Hematopoietic multipotent progenitor cell treated with erythropoietin and hydrocortisone succinate and interleukin-3 and kit ligand, for 15 days (in vitro differentiated cells): ENCODE measurements at regions not wholly inside any gene's neighbourhood (a gene's known extent, or its start where the extent isn't known, plus 50 kb on each side); places are given as distances from the start of the nearest gene placed in this dataset.
"Not testable (repeated sequence)": the region's sequence is repeated elsewhere in the genome, so short reads cannot be mapped to it uniquely, and the experiment has no call there.

Source experiments
- DNase-seq: peaks from one replicate; pipeline ENCODE4 v3.0.0-alpha.2; 2015; ENCODE audit warnings: low spot score

DNA sequence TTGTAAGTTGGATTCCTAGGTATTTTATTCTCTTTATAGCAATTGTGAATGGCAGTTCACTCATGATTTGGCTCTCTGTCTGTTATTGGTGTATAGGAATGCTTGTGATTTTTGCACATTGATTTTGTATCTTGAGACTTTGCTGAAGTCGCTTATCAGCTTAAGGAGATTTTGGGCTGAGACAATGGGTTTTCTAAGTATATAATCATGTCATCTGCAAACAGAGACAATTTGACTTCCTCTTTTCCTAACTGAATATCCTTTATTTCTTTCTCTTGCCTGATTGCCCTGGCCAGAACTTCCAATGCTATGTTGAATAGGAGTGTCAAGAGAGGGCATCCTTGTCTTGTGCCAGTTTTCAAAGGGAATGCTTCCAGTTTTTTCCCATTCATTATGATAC, 464.8 kb downstream of the XYLT1 start:
- not testable (repeated sequence) for DNase-seq

DNA sequence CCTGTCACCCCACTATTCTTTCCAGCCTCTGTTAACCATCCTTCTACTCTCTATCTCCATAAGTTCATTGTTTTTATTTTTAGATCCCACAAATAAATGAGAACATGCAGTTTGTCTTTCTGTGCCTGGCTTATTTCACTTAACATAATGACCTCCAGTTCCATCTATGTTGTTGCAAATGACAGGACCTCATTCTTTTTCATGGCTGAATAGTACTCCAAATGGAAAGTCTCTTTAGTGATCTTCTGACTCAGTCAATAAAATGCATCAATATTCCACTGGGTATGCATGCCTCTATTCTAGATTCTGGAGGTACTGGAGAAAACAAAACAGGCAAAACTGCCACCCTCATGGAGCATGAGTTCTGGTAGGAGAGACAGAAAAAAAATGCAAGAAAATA, 459.0 kb downstream of the XYLT1 start:
- DNase-seq = no peak

DNA sequence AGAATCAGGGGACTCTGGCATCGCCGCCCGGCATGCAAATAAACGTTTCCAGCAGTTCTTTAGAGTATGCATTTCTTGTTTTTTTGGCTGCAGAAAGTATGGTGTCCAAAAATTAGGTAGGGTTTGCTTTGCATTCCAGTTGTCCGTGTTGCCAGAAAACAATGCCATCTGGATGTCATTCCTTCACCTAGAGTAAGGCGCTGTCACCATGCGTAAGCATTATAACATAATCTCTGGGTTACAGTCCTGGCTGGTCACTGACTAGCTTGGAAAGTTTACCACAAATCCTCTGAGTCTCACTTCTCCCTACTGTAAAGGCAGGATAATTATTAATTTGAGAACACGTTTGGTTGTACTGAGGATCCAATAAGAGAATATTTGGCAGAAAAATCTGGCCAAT, 457.7 kb downstream of the XYLT1 start:
- DNase-seq = no peak

DNA sequence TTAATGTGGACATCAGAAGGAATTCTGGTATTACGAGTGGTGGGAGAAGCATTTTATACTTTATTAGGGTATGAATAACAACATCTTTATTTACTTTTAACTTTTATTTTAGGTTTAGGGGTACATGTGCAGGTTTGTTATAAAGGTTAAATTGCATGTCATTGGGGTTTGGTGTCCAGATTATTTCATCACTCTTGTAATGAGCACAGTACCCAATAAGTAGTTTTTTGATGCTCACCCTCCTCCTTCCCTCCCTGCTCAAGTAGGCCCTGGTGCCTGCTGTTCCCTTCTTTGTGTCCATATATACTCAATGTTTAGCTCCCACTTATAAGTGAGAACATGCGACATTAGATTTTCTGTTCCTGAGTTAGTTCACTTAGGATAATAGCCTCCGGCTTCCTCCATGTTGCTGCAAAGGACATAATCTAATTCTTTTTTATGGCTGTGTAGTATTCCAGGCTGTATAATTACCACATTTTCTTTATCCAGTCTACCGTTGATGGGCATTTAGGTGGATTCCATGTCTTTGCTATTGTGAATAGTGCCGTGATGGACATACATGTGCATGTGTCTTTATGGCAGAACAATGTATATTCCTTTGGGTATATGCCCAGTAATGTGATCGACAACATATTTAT, 456.2 kb downstream of the XYLT1 start:
- DNase-seq = no peak

DNA sequence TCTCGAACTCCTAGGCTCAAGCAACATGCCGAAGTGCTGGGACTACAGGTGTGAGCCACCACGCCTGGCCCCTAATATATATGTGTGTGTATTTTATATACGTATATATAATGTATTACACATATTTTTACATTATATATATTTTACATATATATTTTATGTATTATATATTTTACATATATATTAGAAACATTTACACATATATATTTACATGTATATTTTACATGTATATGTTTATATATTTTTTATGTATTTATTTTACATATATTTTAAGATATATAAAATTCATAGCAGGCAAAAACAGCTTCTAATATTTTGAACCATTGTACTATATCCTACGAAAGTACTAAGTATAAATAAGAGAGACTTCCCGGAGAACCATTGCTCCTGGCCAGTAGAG, 455.1 kb downstream of the XYLT1 start:
- DNase-seq = no peak

DNA sequence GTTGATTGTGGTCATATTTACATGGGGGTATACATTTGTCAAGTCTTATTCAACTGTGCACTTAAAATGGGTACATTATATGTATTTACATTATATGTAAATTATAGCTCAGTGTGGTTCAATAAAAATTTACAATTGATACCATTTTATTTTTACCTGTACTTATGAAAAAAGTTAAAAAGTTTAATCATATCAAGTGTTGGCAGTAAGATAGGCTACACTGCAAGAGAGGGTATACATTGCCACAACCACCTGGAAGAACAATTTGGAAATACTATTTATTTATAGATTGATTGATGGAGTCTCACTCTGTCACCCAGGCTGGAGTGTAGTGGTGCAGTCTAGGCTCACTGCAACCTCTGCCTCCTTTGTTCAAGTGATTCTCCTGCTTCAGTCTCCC, 453.3 kb downstream of the XYLT1 start:
- DNase-seq = no peak

DNA sequence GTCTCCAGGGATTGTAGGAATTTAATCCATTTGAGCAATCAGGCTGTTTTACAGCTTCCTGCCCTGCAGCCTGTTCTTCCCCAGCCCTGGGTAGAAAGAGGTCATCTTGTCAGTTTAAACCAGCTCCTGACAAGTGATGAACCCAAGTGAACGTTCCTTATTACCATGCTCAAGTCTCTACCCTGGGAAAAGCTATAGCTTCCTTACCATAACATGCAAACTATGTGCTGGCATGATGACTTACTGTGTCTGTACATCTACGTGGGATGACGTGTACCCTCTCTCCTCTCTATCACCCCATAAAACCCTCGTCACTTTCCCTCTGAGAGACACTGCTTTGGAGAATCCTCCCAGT, 452.2 kb downstream of the XYLT1 start:
- DNase-seq = no peak

DNA sequence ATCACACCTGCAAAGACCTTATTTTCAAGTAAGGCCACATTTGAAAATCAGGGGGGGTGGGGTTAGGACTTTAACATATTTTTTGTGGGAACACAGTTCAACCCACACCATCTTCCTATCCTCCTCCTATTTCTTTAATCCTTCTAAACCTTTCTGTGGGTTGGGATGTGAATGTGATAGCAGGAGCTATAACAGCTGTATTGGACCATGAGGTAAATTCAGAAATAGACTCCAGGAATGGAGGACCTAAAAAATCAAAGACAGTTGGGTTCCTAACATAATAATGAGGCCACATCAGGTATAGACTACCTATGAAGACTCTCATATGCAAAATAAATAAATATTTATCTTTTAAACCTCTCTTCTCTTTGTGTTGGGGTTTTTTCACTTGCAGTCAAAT, 451.4 kb downstream of the XYLT1 start:
- DNase-seq = no peak

DNA sequence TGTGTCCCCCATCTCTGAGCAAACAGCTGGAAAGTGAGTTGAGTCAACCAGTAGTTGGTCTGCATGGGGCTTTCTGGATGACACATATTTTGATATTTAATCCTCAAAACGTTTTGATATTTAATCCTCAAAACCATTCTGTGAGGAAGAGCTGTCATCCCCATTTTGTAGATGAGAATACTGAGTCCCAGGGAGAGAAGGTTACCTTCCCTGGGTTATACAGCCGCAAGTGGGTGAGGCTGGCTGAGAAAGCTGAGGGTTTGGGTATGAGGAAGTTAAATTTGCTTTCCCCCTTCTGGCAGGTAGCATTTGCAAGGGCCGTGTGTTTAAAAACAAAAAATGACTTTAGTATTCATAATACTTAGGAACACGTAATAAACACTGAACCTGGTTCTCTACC, 447.2 kb downstream of the XYLT1 start:
- DNase-seq = no peak

DNA sequence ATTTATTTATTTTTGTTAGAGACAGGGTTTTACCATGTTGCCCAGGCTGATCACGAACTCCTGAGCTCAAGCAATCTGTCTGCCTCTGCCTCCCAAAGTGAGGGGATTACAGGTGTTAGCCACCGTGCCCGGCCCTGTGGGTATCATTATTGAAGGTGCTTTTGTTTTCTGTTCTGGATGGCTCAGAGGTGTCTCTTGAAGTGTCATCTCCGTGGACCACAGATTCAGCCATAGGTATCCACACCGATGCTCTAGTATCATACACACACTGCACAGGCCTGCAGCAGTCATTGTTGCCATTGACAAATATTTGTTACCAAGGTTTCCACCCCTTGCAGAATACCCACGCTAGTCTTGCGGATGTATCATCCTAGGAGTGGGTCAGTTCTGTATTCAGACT, 446.2 kb downstream of the XYLT1 start:
- no peak for DNase-seq

DNA sequence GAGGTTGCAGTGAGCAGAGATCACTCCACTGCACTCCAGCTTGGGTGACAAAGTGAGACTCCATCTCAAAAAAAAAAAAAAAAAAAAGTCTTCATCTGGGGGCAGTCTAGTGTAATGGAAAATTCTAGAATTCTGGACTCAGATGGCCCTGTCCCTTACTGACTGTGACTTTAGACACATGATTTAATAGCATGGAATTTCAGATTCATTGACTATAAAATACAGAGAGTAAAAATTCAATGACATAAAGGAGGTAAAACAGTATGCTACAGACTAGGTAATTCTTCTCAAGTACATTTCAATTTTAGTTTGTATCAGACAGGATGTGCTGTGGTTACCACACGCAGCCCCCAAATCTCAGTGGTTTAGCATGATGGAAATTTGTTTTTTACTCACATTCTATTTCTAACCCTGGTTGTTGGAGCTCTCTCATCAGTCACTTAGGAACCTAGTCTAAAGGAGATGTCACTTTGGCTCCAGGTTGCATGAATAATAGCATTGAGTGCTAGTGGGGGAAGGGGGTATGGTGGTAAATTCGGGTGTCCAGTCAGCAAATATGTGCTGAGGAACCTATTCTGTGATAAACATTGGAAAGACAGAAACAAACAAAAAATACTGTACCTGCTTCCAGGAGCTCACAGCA, 444.0 kb downstream of the XYLT1 start:
- DNase-seq = no peak

DNA sequence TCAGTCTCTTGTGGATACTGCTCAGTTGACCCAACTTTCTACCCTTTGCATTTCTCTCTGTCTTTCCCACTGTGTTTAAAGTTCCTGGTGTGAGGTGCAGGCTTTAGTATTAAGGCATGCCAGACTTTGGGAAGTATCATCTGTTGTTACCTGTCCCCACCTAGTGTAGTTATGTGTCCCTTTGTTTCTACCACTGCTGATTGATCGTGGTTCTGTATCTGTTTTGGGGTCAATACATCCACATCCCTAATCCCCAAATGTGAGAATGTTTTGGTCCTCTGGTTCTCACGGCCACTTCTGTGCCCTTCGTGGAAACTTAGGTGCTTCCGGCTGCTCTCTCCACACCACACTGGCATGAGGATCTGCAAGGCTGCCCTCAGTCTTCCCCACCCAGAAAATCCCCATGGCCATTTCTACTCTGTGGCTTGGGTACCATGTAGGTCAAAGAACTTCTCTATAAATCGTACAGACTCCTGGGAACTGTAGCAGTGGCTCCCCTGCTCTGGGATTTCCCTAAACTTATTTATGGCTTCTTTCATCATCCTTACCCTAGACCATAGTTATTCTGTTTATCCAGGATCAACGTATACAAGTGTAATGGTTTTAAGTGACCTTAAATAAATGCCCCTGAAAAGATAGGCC, 443.2 kb downstream of the XYLT1 start:
- no peak for DNase-seq

DNA sequence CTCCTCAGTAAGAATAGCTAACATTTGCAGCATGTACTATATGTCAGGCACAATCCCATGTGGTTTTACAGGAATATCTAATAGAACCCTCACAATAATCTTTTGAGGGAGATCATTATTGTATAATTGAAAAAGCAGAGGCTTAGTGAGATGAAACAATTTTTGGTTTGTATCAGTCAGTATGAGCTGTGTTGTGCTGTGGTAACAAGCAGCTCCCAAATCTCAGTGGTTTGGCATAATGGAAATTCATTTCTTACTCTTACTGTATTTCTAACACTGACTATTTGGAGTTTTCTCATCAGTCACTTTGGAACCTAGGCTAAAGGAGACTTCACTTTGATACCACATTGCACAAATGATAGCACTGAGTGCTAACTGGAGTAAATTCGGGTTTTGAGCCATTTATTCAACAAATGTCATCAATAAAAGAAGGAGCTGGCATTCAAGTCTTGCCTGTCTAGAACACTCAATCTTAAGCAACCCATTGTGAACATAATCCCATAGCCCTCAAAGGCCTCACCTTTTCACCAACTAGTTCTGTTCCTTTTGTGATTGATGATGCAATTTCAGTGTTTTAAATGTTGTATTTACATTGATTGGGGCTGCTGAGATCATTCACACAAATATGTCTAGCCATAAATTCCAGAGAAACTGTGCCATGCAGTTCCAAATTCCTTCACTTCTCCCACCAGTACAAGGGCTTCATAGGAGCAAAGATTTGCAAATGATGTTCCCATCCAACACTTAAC, 441.0 kb downstream of the XYLT1 start:
- DNase-seq = no peak

DNA sequence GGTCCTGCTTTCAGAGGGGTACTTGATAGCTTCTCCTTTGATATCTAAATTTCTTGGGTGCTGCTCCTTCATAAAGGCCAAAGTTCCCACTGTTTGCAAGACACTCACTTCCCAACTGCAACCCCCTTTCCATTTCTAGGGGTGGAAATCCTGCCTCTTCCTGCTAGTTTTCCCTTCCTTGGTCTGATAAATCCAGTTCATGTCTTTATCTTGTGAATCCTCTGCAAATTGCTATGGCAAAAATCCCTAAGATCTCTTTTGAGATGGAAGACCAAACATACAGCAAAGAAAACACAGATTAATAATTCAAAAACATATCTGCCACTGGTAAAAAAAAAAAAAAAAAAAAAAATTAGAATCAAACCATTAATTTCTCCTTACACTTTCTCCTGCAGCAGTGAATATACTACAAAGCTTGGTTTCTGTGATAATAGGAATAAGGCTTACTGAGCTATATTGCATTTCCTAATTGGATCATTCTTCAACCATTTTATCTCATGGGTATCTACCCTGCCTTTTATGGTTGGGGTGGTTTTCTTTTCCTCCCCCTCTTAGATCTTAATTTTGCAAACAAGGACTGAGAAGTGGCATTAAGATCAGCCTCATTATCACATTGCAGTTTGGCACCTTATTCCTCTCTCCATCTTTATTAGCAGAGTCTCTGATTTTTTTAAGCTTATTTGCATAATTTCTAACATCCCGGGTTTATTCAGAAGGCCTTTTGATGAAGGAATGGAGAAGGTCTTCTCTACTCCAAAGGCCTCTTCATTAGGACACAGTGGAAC, 439.1 kb downstream of the XYLT1 start:
- no peak for DNase-seq

DNA sequence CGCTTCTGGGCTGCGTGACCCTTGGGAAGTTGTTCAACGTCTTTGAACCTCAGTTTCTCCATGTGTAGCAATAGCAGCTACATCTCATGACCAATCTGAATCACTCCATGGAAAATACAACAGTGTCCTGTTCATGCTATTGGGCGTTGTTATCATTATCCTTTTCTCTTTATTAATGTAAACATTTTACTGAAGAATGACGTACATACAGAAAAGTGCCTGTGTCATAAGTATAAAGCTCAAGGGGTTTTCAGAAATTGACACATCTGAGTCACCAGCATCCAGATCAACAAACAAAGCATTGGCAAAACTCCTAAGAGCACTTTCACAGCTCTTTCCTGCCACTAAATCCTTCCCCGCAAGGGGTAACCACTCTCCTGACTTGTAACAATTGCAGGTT, 438.4 kb downstream of the XYLT1 start:
- no peak for DNase-seq

DNA sequence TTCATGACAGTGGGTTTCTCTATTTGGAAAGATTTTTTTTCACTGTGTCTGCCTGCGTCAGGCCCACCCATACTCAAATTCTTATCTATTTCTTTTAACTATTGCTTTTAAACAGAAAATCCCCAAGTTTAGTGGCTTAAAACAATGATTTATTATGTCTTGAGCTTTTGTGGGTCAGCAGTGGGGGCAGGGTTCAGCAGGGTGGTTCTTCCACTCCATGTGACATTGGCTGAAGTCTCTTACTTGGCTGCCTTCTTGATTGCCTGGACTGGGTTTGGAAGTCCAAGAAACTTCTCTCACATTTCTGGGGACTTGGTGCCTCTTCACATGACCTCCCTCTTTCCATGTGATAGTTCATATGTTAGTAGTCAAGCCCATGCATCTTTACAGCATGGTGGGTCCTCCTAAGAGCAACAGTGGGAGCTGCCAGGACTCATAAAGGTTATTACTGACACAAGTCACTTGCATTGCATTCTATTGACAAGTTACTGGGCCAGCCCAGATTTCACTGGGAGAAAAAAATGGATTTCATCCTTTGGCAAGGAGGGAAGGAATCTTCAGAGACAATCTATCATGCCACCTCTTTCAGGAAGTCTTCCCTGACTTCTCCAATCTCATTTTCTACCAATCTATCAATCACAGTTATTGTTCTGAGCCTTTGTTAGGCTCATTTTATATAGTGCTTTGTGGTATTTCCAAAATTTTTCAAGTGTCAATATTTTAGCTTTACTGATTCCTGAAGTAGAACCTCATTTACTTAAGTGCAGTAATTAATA, 436.1 kb downstream of the XYLT1 start:
- DNase-seq = no peak

DNA sequence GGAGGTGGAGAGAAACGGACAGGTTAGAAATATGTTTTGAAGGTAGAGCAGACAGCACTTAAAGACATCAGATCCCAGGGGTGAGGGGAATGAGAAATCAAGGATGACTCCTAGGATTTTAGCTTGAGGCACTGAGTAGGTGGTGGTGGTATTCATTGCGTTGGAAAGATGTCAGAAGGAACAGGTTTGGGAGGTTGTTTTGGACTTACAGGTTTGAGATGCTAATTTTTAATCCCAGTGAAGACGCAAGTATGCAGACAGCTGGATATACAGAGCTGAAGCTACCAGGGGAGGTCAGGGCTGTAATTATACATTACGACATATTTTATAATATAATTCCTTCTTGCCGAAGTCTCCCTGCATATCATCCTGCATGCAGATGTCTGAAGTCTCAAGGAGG, 433.3 kb downstream of the XYLT1 start:
- no peak for DNase-seq

DNA sequence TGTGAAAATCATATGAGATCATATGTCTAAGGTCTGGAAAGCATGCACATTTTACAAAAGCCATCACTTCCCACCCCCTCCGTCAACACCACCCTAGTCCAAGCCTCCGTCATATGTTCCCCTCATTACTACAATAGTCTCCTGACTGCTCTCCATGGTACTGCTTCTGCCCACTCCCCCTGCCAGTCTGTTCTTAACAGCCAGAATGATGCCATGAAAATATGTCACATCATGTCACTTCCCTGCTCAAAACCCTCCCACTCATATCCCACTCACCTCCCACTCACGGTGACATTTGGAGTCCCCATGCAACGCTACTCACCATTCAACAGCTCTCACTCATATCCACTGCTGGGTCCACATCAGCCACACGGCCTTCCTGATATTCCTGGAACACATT, 432.3 kb downstream of the XYLT1 start:
- no peak for DNase-seq

DNA sequence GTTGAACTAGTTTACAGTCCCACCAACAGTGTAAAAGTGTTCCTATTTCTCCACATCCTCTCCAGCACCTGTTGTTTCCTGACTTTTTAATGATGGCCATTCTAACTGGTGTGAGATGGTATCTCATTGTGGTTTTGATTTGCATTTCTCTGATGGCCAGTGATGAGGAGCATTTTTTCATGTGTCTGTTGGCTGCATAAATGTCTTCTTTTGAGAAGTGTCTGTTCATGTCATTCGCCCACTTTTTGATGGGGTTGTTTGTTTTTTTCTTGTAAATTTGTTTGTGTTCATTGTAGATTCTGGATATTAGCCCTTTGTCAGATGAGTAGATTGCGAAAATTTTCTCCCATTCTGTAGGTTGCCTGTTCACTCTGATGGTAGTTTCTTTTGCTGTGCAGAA, 421.7 kb downstream of the XYLT1 start:
- not testable (repeated sequence) for DNase-seq

DNA sequence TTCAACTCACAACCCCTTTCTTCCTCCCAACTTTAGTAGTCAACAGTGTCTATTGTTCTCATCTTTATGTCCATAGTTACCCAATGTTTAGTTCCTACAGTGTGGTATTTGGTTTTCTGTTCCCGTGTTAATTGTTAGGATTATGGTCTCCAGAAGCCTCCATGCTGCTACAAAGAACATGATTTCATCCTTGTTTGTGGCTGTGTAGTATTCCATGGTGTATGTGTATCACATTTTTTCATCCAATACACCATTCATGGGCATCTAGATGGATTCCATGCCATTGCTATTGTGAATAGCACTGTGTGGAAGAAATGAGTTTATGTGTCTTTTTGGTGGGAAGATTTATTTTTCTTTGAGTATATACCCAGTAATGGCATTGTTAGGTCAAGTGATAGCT, 420.3 kb downstream of the XYLT1 start:
- no peak for DNase-seq
